Activated CD4-positive, alpha-beta memory T cell treated with anti-CD3 and anti-CD28 coated beads for 36 hours (primary cell): ENCODE measurements at regions not wholly inside any gene's neighbourhood (a gene's known extent, or its start where the extent isn't known, plus 50 kb on each side); places are given as distances from the start of the nearest gene placed in this dataset.
"Not testable (repeated sequence)": the region's sequence is repeated elsewhere in the genome, so short reads cannot be mapped to it uniquely, and the experiment has no call there.

Source experiments
- CTCF ChIA-PET: fragments of 350-600 bp; sonication (Branson Sonifier 250); formaldehyde crosslinking; loops from one replicate; lab custom pipeline; 2021; ENCODE audit warnings: antibody characterized with exemption, inconsistent platforms; lab: Charles Lee
- POLR2A ChIA-PET: fragments of 350-600 bp; sonication (Branson Sonifier 250); formaldehyde crosslinking; loops from one replicate; lab custom pipeline; 2021; ENCODE audit warnings: antibody characterized with exemption; lab: Charles Lee
- DNase-seq: peaks from one replicate; pipeline ENCODE4 v3.0.0-alpha.2; 2020
- H3K27ac Mint-ChIP-seq: one replicate; pipeline ENCODE4 v1.8.0; 2021; ENCODE audit warnings: mixed read lengths
- H3K27me3 Mint-ChIP-seq: one replicate; pipeline ENCODE4 v1.8.0; 2021; ENCODE audit warnings: mixed read lengths
- H3K36me3 Mint-ChIP-seq: one replicate; pipeline ENCODE4 v1.8.0; 2021; ENCODE audit warnings: mixed read lengths
- H3K4me1 Mint-ChIP-seq: one replicate; pipeline ENCODE4 v1.8.0; 2021; ENCODE audit warnings: low read depth, mixed read lengths
- H3K4me3 Mint-ChIP-seq: one replicate; pipeline ENCODE4 v1.8.0; 2021; ENCODE audit warnings: mild to moderate bottlenecking, mixed read lengths
- H3K9me3 Mint-ChIP-seq: one replicate; pipeline ENCODE4 v1.8.0; 2021; ENCODE audit warnings: mixed read lengths
- intact Hi-C: fragments of 100-400 bp; cut with micrococcal nuclease; formaldehyde crosslinking; loops from one replicate; pipeline ENCODE4 v1.15.1; 2023

DNA sequence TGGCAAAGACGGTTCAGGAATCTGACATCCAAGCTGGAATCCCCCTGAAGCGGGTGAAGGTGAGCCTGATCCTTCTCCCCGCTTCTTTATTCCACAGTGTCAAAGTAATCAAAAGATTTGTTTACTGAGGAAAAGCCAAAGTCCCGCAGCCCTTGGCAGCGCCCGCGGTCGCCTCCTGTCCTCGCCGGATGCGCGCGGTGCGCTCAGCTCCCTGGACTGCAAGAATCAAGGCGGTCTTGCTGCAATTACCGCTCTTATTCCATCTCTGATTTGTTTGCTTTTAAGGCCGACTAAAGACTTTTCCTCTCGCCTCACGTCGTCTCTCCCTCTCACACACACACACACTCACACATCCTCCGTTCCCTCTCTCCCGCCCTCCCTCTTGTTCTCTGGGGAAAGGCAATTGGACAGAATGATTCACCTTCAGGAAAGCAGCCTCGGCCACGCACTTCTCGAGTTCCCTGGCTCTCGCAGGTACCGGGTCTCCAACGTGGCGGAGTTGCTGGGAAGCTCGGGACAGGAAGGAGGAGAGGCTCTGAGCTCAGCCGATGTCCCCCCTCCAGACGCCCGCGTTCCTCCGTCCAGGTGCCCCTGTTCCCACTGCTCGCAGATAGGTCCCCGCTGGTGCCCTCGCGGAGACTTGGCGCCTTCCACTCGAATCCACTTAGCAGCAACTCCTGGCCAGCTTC lies 68.6 kb upstream of the USP15 start:
- H3K4me1 Mint-ChIP-seq: peaks cover 19% of the 10 kb centered on the region
- peak; percentile 34 for DNase-seq
- H3K9me3 Mint-ChIP-seq: no peaks in the 10 kb centered on the region

DNA sequence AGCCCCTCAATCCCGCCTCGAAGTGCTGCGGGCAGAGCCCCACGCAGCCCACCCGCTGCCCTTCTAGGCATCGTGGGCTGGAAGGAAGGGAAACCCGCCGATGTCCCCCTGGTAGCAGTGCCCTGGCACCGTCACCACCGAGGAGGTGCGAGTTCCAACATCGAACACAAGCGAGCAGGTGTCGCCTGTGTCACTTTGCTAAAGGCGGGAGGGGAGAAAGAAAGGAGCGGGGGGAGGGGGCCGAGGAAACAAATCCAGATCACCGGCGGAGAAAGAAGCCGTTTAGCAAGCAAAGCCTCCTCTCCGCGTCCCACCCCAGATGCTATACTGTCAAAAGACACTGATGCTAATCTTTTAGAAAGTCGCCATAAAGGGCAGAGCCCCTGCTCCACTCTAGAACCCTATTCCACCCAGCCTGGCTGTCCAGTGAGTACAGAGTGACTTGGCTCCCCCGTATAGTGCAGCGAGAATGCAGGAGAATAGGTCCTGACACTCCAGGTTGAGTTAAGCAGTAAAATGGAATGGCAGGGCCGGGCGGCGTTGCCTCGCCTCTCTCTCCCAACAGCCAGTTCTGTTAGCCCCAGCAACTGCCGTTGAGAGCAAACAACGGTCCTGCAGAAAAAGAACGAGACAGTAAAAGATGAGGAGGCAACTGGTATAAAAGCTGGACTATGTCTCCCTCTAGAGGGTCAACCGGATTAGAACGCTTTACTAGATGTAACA lies 67.9 kb upstream of the USP15 start:
- CTCF ChIA-PET: interaction anchor here (0.6 to 2.0 kb wide), 6 partner anchors 11 to 1876 kb away, joined by 3 to 11 read pairs (median 4); partner anchors contain the start of gene USP15
- Mint-ChIP-seq H3K27ac (no peak overlapping the region), H3K4me1 (peaks cover 19% of the 10 kb centered on the region), H3K4me3 (peak overlapping the region; percentile 62), H3K9me3 (no peaks in the 10 kb centered on the region), H3K36me3 (no peaks in the 10 kb centered on the region), H3K27me3 (peaks cover 34% of the 10 kb centered on the region)
- DNase-seq: peak; percentile 48
- POLR2A ChIA-PET: no interaction called here
- intact Hi-C loops: loop anchor here (1.0 to 2.0 kb wide), 2 partner anchors 69 to 186 kb away; no protein-coding TSS in a partner anchor

More for the DNA sequence above, 68.6 kb upstream of the USP15 start:
- POLR2A ChIA-PET: no interaction called here
- Mint-ChIP-seq H3K4me3 (peak overlapping the region; percentile 62), H3K36me3 (no peaks in the 10 kb centered on the region), H3K27ac (no peak overlapping the region), H3K27me3 (peaks cover 36% of the 10 kb centered on the region)
- intact Hi-C loops: loop anchor here (1.0 to 2.0 kb wide), 2 partner anchors 68 to 185 kb away; no protein-coding TSS in a partner anchor
- CTCF ChIA-PET: no interaction called here

DNA sequence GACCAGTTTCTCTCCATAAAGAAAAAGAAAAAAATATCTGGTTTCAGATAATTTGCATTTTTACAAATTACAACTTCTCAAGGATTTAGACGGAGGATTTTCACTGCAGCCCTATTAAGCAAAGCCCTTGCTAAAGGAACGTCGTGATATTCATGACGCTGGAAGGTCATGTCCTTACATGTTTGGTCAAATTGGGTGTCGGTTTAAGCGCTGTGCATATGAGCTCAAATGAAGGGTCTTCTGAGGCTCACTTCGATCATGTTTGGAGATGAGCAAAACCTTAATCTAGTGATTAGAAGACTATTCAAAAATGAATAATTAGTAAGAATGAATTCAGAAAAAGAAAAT lies 67.3 kb upstream of the USP15 start:
- no peak for DNase-seq
- H3K4me1 Mint-ChIP-seq: peaks cover 19% of the 10 kb centered on the region
- H3K36me3 Mint-ChIP-seq: no peaks in the 10 kb centered on the region
- no peak overlapping the region for H3K27ac Mint-ChIP-seq
- peak overlapping the region; percentile 62 for H3K4me3 Mint-ChIP-seq
- H3K27me3 Mint-ChIP-seq: peaks cover 34% of the 10 kb centered on the region
- intact Hi-C loops: loop anchor here (1.0 to 2.0 kb wide), 2 partner anchors 70 to 186 kb away; no protein-coding TSS in a partner anchor
- ChIA-PET CTCF (interaction anchor here (0.6 to 2.0 kb wide), 9 partner anchors 8 to 1875 kb away, joined by 3 to 11 read pairs (median 4); partner anchors contain the start of gene USP15), POLR2A (no interaction called here)
- no peaks in the 10 kb centered on the region for H3K9me3 Mint-ChIP-seq

DNA sequence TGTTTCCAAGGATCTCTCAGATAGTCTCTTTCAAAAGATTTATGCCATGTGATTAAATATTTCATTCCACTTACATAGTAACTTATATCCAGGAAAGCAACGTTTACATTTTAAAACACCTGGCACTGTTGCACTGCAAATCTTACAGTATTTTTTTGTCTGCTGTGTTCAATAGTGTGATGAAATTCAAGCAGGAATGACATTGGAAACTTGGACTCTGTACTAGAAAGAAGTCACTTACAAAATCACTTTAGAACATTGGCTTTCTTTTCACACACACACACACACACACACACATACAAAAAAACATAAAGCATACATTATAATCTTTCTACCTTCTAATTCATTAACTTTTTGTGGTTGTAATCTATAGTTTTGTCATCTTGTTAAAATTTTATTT lies 66.2 kb upstream of the USP15 start:
- no peak for DNase-seq
- no peaks in the 10 kb centered on the region for H3K9me3 Mint-ChIP-seq
- H3K27me3 Mint-ChIP-seq: peaks cover 31% of the 10 kb centered on the region
- H3K4me3 Mint-ChIP-seq: no peak overlapping the region
- no peak overlapping the region for H3K27ac Mint-ChIP-seq
- intact Hi-C loops: no loop called here
- no peaks in the 10 kb centered on the region for H3K36me3 Mint-ChIP-seq
- CTCF ChIA-PET: interaction anchor here (1.1 to 2.0 kb wide), 6 partner anchors 9 to 70 kb away, joined by 3 to 11 read pairs (median 4); partner anchors contain the start of gene USP15
- POLR2A ChIA-PET: no interaction called here
- H3K4me1 Mint-ChIP-seq: peaks cover 19% of the 10 kb centered on the region

DNA sequence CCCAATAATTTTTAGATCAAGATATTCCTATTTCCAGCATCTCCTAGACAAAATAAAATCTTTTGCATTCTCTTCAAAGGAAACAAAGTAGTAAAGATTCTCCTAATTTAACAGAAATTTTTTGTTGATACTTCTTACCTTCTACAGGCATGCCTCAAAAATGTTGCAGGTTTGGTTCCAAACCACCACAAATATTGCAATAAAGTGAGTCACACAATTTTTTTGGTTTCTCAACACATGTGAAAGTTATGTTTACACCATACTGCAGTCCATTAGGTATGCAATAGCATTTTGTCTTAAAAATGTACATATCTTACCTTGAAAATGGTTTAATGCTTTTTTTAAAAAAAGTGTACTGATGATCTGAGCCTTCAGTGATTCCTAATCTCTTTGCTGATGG lies 65.6 kb upstream of the USP15 start:
- no peaks in the 10 kb centered on the region for H3K9me3 Mint-ChIP-seq
- H3K36me3 Mint-ChIP-seq: no peaks in the 10 kb centered on the region
- no peak overlapping the region for H3K4me3 Mint-ChIP-seq
- peaks cover 31% of the 10 kb centered on the region for H3K27me3 Mint-ChIP-seq
- ChIA-PET POLR2A (no interaction called here), CTCF (no interaction called here)
- H3K4me1 Mint-ChIP-seq: peaks cover 19% of the 10 kb centered on the region
- H3K27ac Mint-ChIP-seq: no peak overlapping the region
- intact Hi-C loops: no loop called here
- no peak for DNase-seq

DNA sequence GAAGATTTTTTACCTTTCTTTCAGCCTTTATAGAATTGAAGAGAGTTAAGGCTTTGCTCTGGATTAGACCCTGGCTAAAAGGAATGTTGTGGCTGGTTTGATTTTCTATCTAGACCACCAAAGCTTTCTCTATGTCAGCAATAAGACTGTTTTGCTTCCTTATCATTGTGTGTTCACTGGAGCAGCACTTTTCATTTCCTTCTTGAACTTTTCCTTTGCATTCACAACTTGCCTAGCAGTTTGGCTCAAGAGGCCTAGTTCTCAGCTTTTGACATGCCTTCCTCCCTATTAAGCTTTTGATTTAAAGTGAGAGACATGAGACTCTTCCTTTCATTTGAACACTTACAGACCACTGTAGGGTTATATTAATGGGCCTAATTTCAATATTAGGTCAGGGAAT lies 64.1 kb upstream of the USP15 start:
- H3K4me3 Mint-ChIP-seq: no peak overlapping the region

DNA sequence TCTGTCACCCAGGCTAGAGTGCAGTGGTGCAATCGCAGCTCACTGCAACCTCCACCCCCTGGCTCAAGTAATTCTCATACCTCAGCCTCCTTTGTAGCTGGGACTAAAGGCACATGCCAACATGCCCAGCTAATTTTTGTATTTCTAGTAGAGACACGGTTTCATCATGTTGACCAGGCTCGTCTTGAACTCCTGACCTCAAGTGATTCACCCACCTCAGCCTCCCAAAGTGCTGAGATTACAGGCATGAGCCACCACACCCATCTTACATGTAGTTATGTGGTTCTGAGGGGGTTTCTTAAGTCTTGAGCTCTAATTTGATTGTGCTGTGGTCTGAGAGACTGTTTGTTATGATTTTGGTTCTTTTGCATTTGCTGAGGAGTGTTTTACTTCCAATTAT lies 57.3 kb upstream of the USP15 start:
- H3K27me3 Mint-ChIP-seq, POLR2A ChIA-PET, H3K4me1 Mint-ChIP-seq, DNase-seq, intact Hi-C loops, H3K4me3 Mint-ChIP-seq, H3K27ac Mint-ChIP-seq: not testable (repeated sequence)
- CTCF ChIA-PET: interaction anchor here (2.7 kb wide), 1 partner anchor 10 kb away, joined by 11 read pairs; a partner anchor contains a TSS
- H3K9me3 Mint-ChIP-seq: peaks cover 34% of the 10 kb centered on the region
- H3K36me3 Mint-ChIP-seq: peaks cover 11% of the 10 kb centered on the region

More for the DNA sequence above, 64.1 kb upstream of the USP15 start:
- no peak for DNase-seq
- peaks cover 13% of the 10 kb centered on the region for H3K9me3 Mint-ChIP-seq
- CTCF ChIA-PET: interaction anchor here (1.0 to 1.6 kb wide), 4 partner anchors 9 to 191 kb away, joined by 3 to 7 read pairs (median 4); no protein-coding TSS in a partner anchor
- no peaks in the 10 kb centered on the region for H3K36me3 Mint-ChIP-seq
- H3K27me3 Mint-ChIP-seq: peaks cover 19% of the 10 kb centered on the region
- peaks cover 13% of the 10 kb centered on the region for H3K4me1 Mint-ChIP-seq
- no peak overlapping the region for H3K27ac Mint-ChIP-seq
- intact Hi-C loops: no loop called here
- POLR2A ChIA-PET: interaction anchor here (1.0 kb wide), 1 partner anchor 14 kb away, joined by 3 read pairs; no protein-coding TSS in a partner anchor

DNA sequence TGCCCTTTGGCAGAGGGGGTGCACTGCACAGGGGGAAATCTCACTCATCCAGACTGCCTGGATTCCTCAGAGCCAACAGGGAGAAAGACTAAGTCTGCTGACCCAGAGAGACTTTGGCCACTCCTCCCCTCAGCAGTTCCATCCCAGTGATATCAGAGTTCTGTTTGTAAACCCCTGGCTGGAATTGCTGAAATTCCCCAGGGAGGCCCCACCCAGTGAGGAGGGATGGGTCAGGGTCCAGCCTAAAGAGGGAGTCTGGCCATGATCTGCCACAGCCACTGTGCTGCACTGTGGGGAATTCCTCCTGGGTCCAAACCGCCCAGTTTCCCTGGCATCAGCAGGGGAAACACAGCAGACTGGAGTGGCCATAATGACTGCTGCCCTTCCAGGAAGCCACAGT lies 54.9 kb upstream of the USP15 start:
- DNase-seq: no peak
- Mint-ChIP-seq H3K4me3 (no peak overlapping the region), H3K27me3 (peaks cover 6% of the 10 kb centered on the region), H3K4me1 (peaks cover 1% of the 10 kb centered on the region), H3K27ac (no peak overlapping the region), H3K36me3 (peaks cover 11% of the 10 kb centered on the region), H3K9me3 (peaks cover 29% of the 10 kb centered on the region)
- POLR2A ChIA-PET: interaction anchor here (0.6 kb wide), 1 partner anchor 1994 kb away, joined by 3 read pairs; no protein-coding TSS in a partner anchor
- CTCF ChIA-PET: no interaction called here
- intact Hi-C loops: no loop called here

DNA sequence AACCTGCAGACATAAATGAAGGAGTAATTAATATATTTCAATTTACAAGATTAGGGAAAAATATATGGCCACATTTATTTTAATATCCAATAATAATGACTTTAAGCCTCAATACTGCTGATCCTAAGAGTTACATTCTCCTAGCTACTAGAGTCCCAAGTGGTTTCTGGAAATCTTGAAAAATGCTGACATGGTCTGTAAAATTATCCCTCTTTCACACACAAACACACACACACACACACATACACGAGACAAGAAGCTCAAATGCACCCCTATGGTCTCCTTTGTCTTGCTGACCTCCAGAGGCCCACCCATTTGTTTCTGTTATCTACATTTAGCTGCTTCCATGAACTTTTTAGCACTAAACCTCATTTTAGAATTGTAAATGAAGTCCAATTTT lies 53.0 kb upstream of the USP15 start:
- CTCF ChIA-PET: no interaction called here
- POLR2A ChIA-PET: no interaction called here
- no peak overlapping the region for H3K4me3 Mint-ChIP-seq
- peaks cover 17% of the 10 kb centered on the region for H3K9me3 Mint-ChIP-seq
- DNase-seq: no peak
- peaks cover 11% of the 10 kb centered on the region for H3K36me3 Mint-ChIP-seq
- H3K4me1 Mint-ChIP-seq: peaks cover 4% of the 10 kb centered on the region
- H3K27ac Mint-ChIP-seq: no peak overlapping the region
- intact Hi-C loops: no loop called here
- peaks cover 6% of the 10 kb centered on the region for H3K27me3 Mint-ChIP-seq
